Ascending aorta (tissue), 2 donors: ENCODE measurements at regions not wholly inside any gene's neighbourhood (a gene's known extent, or its start where the extent isn't known, plus 50 kb on each side); places are given as distances from the start of the nearest gene placed in this dataset.

Experiments
- DNase-seq, 2 donors: peaks; one replicate each; pipeline ENCODE4 v3.0.0-alpha.2; 2019; ENCODE audit warnings: low spot score in 2 of 2
- H3K27ac ChIP-seq, 2 donors: fragments of 200-600 bp; sonication (generic); one replicate each; pipeline ENCODE4 v1.5.1; 2016 to 2017; ENCODE audit warnings: mild to moderate bottlenecking in 1 of 2
- H3K27me3 ChIP-seq: fragments of 200-600 bp; sonication (generic); one replicate; pipeline ENCODE4 v1.5.1; 2017
- H3K36me3 ChIP-seq, 2 donors: fragments of 200-600 bp; sonication (generic); one replicate each; pipeline ENCODE4 v1.5.1; 2016
- H3K4me1 ChIP-seq, 2 donors: fragments of 200-600 bp; sonication (generic); one replicate each; pipeline ENCODE4 v1.5.1; 2016 to 2017; ENCODE audit warnings: mild to moderate bottlenecking in 1 of 2
- H3K4me3 ChIP-seq, 2 donors: fragments of 200-600 bp; sonication (generic); one replicate each; pipeline ENCODE4 v1.5.1; 2016 to 2017; ENCODE audit warnings: mild to moderate bottlenecking in 1 of 2
- H3K9me3 ChIP-seq, 2 donors: fragments of 200-600 bp; sonication (generic); one replicate each; pipeline ENCODE4 v1.5.1; 2016
- CTCF ChIP-seq, 3 experiments: fragments of 200-600 bp in 2 of 3; fragments of 450-650 bp in 1 of 3; sonication (generic) in 2 of 3; IDR thresholded peaks; one replicate each; pipeline ENCODE4 v1.5.1; 2016 to 2019; ENCODE audit warnings: antibody characterized with exemption in 3 of 3, mild to moderate bottlenecking in 1 of 3, moderate library complexity in 1 of 3
- intact Hi-C: fragments of 100-400 bp; cut with DNase I; formaldehyde crosslinking; loops from one replicate; pipeline ENCODE4 v1.15.1; 2023

DNA sequence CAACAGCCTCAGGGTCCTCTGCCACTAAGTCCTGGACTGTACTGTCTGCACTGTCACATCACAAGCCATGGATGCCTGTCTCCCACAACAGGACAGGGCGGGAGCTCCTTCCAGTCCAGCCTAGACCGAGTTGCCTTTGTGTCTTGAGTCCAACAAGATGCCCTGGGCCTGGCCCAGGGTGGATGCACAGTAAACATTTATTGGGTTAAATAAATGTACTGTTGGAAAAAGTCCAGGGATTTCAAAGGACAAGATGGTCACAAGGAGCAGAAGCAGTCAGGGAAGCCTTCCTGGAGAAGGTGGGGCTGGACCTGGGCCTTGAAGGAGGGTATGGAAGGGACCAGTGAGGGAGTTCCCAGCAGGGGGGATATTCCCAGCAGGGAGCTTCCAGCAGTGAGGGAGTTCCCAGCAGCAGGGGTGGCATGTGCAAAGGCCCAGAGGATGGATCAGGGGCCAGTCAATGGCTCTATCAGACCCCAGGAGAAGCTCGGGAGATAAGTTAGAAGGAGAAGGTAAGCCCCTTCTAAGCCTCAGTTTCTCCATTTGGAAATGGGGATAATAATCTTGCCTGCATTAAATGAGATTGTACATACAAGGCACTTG, 72.7 kb upstream of the NEURL1B start:
- intact Hi-C loops: no loop called here
- Histone ChIP-seq H3K36me3 (no peaks in the 10 kb centered on the region), H3K4me1 (no peaks in the 10 kb centered on the region), H3K27ac (no peak overlapping the region), H3K27me3 (no peaks in the 10 kb centered on the region), H3K4me3 (no peak overlapping the region), H3K9me3 (no peaks in the 10 kb centered on the region)
- TF ChIP-seq CTCF (IDR thresholded peaks at IDR 0.05): no peak
- no peak for DNase-seq

DNA sequence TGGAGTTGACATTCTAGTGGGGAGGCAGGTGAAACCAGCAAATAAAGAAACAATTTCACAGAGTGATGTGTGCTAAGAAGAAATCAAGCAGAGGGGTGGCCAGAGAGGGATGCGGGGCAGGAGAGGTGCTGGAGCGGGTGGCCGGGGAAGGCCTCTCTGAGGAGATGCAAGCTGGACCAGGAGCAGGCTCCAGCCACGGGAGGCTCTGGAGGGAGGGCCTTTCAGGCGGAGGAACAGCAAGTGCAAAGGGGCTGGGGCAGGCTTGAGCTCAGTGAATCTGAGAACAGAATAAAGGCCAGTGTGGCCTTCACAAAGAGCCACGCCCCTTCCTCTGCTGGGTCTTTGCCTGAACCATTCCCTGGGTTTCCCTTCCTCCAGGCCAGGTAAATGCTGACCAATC, 73.2 kb upstream of the NEURL1B start:
- H3K4me3 ChIP-seq: no peak overlapping the region
- no peaks in the 10 kb centered on the region for H3K4me1 ChIP-seq
- no peaks in the 10 kb centered on the region for H3K27me3 ChIP-seq
- TF ChIP-seq CTCF (IDR thresholded peaks at IDR 0.05): no peak
- no peaks in the 10 kb centered on the region for H3K36me3 ChIP-seq
- no peak overlapping the region for H3K27ac ChIP-seq
- intact Hi-C loops: no loop called here
- no peak for DNase-seq
- no peaks in the 10 kb centered on the region for H3K9me3 ChIP-seq

DNA sequence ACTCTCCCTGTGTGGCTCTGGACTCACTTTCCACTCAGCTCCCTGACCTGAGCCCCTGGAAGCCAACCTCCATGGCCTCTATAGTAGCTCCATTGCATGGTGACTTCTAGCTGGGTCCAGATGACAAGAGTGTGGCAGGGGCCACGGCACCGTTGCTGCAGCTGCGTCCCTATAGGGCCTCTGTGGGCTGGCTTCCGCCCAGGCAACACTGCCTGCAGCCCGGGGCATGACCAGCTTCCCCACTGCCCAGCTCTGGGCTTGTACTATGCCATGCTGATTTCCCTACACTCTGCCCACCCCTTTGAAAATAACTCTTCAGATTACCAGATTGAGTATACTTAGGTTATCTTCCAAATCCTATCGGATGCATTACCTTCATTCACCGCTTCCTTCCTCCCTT, 73.8 kb upstream of the NEURL1B start:
- DNase-seq: no peak
- TF ChIP-seq CTCF (IDR thresholded peaks at IDR 0.05): no peak
- intact Hi-C loops: no loop called here
- Histone ChIP-seq H3K9me3 (no peaks in the 10 kb centered on the region), H3K27me3 (no peaks in the 10 kb centered on the region), H3K4me1 (no peaks in the 10 kb centered on the region), H3K36me3 (no peaks in the 10 kb centered on the region), H3K27ac (no peak overlapping the region), H3K4me3 (no peak overlapping the region)

GRCh38 chr5:172565931-172566665, 75.0 kb upstream of the NEURL1B start:
- intact Hi-C loops: no loop called here
- Histone ChIP-seq H3K27me3 (no peaks in the 10 kb centered on the region), H3K4me1 (no peaks in the 10 kb centered on the region), H3K9me3 (no peaks in the 10 kb centered on the region), H3K36me3 (no peaks in the 10 kb centered on the region), H3K4me3 (no peak overlapping the region), H3K27ac (no peak overlapping the region)
- no peak for TF ChIP-seq CTCF (IDR thresholded peaks at IDR 0.05)
- DNase-seq: no peak

GRCh38 chr5:172565455-172565854, 75.6 kb upstream of the NEURL1B start:
- Histone ChIP-seq H3K36me3 (no peaks in the 10 kb centered on the region), H3K27ac (no peak overlapping the region), H3K4me3 (no peak overlapping the region), H3K27me3 (no peaks in the 10 kb centered on the region), H3K9me3 (no peaks in the 10 kb centered on the region), H3K4me1 (no peaks in the 10 kb centered on the region)
- no peak for TF ChIP-seq CTCF (IDR thresholded peaks at IDR 0.05)
- no peak for DNase-seq
- intact Hi-C loops: no loop called here
